Hepatocyte (in vitro differentiated cells): ENCODE measurements at regions not wholly inside any gene's neighbourhood (a gene's known extent, or its start where the extent isn't known, plus 50 kb on each side); places are given as distances from the start of the nearest gene placed in this dataset.

Experiments used
- EZH2 ChIP-seq: fragments of 200-600 bp; sonication (generic); IDR thresholded peaks from 2 replicates; pipeline ENCODE4 v1.6.1; 2016; ENCODE audit warnings: antibody characterized with exemption, mild to moderate bottlenecking, borderline replicate concordance
- TF ChIP-seq, protein P1 (sequence below): fragments of 200-600 bp; sonication (generic); IDR thresholded peaks from 2 replicates; pipeline ENCODE4 v1.5.1; 2016; ENCODE audit warnings: antibody characterized with exemption, mild to moderate bottlenecking; ENCODE audit not compliant: poor library complexity

DNA sequence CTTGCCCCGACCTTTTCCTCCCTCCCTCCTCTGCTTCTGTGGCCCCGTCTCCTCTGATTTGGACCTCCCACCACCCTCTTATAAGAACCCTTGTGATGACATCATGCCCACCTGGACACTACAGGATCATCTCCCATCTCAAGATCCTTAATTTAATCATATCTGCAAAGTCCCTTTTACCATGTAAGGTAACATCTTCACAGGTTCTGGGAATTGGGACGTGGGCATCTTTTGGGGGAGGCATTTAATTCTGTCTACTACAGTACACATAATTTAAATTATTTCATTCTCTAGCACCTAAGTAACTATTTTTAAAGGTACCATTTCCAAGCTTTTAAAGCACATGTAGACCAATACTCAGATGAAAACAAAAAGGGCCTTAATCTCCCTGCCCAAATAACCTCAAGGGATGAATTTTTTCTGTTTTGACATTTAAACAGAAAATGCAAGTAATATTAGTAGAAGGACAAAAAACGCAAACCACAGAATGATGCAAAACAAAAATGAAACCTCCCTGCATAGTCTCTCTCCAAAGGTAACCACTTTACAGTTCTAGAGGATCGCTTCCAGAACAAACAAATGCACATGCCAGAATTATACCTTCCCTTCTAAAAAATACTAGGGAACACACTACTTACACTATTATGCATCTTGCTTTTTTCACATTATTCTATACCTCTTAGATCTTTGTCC, 222.1 kb downstream of the AACS start:
- no peak for TF ChIP-seq EZH2
- TF ChIP-seq, protein P1, sequence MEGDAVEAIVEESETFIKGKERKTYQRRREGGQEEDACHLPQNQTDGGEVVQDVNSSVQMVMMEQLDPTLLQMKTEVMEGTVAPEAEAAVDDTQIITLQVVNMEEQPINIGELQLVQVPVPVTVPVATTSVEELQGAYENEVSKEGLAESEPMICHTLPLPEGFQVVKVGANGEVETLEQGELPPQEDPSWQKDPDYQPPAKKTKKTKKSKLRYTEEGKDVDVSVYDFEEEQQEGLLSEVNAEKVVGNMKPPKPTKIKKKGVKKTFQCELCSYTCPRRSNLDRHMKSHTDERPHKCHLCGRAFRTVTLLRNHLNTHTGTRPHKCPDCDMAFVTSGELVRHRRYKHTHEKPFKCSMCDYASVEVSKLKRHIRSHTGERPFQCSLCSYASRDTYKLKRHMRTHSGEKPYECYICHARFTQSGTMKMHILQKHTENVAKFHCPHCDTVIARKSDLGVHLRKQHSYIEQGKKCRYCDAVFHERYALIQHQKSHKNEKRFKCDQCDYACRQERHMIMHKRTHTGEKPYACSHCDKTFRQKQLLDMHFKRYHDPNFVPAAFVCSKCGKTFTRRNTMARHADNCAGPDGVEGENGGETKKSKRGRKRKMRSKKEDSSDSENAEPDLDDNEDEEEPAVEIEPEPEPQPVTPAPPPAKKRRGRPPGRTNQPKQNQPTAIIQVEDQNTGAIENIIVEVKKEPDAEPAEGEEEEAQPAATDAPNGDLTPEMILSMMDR: no peak
